GM03348 (cell line): ENCODE measurements at regions not wholly inside any gene's neighbourhood (a gene's known extent, or its start where the extent isn't known, plus 50 kb on each side); places are given as distances from the start of the nearest gene placed in this dataset.
A peak's percentile ranks its signal among the peaks of the same experiment; 100 is the strongest.

Source experiments
- DNase-seq: peaks from one replicate; pipeline ENCODE4 v3.0.0; 2012; ENCODE audit warnings: low spot score

DNA sequence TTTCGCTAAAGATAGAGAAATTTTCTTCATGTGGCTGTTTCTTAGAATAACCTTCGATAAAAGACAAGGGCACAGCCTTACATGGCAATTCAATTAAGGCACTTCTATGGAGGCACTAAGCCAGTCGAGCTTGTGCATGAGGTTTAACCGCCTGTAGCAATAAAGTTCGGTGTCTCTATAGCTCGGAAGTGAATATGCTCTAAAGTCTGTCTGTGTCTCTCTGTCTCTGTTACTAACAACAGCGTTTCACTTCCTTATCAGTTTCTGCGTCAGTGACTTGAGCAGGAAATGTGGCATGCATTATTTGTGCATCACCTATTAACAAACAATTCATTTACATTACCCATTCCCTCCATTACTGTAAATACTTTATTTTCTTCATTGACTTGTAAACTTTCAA lies 365.1 kb upstream of the NETO1 start:
- no peak for DNase-seq

DNA sequence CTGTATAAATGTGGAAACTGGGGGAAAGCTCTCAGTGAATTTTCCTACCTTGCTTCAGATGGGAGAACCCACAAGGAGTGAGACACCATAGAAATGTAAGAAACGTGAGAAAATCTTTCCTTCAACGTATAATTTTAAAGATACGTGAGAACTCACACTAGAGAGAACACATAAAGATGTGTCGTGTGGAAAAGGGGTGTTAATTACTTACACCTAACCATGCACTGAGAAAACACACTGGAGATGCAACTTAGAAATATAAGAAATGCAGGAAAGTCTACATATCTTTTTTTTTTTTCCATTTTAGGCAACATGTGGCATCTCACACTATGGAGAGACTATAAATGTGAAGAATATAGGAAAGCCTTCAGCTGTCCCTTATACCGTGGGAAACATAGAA lies 352.9 kb upstream of the NETO1 start:
- no peak for DNase-seq

DNA sequence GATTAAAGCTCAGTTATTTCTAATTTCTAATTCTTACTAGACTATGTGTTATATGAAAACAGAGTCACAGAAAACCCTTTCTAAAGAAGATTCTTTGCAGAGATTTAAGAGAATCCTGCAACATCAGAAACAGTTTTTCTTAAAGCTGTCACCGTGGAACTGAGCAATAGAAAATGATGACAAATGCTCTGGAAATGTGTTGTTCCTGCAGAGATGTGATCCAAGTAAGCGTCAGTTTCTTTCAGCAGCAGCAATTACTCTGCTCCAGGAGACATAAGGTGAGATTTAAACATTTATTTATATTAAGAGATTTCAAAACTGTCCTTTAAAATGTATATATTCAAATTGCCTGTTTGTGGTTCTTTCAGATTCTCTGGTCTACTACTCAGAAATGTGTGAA lies 350.5 kb upstream of the NETO1 start:
- no peak for DNase-seq

DNA sequence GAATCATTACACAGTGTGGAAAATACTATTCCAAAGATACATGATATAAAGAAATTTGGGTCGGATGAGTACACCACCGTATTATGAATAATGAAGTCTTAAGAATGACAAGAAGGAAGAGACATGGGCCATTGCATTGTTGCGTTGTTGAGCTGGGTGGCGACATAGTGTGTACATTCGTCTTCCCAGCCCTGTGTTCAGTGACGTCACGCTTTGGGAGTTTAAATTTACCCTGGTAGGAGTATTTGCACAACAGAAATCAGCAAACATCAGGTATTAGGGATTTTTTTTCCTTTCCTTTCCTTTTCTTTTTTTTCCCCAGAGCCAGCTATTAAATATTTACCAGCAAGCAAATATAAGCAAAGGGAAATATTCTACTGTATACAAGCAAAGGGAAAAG lies 347.2 kb upstream of the NETO1 start:
- no peak for DNase-seq

DNA sequence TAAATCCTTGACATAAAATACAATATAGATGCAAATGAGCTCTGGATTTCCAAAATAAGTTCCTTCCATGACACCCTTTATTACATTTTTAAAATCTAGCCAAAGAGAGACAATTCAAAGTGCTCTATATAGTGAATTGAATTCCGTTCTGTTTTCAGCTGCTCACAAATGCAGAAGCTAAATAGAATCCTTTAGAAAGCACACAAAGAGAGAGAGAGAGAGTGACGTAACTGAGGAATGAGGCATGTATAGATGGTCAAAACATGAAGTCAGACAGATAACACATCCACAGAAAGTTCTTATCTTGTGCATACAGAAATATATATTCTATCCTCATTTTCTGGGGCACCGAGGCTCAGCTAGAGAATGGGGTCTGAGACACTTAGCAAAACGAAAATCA lies 344.7 kb upstream of the NETO1 start:
- no peak for DNase-seq

DNA sequence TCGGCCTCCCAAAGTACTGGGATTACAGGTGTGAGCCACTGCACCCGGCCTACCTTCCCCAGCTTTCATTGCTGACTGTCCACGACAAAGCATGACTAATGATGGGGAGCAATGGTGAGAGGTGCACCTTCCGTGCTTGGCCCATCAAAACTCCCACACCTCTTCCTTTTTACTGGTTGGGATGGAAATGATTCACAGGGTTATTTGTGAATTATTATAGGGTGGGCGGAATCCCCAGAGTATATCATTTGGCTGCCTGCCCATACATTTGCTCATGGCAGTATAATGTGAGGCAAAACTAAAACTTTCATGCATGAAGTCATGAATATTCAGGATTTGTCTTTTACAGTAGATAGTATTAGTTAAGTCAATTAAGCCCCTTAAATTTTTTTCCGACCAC lies 334.2 kb upstream of the NETO1 start:
- no peak for DNase-seq

DNA sequence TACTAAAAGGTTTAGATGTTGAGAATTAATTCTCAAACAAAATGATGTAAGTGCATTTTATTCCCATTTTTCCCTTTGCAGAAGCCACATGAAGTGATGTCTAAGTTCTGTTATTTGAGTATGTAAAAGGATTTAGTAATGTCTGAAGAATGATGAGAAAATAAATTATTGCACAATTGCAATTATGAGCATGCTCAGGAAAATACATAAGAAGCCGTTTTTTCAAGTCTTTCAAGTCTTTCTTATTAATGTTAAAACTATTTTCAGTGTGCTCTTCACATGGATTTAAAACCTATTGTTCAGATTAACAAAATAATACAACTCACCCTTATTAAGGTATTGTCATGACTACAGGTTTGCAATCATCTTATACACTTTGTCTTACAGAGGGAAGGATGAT lies 331.4 kb upstream of the NETO1 start:
- DNase-seq: peak; percentile 5

DNA sequence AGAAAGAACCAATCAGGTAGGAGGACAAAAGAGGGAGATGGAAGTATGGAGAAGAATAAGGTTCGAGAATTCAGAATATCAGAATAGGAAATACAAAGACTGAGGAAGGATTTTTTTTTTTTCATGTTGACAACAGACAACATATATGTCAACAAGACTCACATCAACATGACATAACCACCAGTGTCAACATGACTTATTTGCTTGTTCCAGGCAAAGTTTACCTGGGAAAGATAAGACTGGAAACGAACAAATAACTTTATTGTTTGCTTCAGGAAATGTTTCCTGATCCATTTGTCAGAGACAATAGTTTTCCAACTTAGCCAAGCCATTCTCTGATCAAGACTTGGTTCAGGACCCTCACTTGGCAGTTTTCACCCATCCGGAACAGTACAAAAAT lies 321.9 kb upstream of the NETO1 start:
- no peak for DNase-seq

DNA sequence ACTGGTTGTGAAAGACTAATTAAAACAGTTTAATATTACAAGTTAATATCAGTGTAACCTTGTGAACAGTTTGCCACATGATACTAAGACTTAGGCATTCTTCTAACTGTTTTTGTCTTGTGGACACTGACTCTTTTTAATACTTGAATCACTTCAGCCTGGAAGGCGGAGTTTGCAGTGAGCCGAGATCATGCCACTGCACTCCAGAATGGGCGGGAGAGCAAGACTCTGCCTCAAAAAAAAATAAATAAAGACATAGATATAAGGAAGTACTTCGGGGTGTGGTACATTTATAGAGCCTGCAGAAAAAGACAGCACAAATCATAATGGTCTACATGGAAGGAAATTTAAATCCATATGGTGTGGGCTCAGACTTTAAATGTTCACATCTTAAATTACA lies 300.4 kb upstream of the NETO1 start:
- DNase-seq: no peak

DNA sequence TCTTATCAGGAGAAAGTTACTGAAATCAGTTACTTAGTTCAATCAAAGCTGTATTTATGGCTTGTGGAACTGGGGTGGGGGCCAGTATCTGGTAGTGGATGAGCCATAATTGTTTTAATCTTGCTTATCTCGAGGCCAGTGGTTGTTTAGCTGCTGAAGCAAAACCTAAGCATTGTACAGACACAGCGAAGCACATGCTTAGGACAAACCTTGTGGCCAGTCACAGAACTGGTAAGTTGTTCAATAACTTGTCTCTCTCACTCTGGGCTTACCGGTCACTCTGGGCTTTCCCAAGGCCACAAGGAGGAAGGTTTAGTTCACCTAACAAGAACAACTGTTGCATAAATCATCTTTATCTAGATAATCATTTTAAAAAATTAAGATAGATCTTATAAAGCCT lies 296.6 kb upstream of the NETO1 start:
- DNase-seq: no peak

DNA sequence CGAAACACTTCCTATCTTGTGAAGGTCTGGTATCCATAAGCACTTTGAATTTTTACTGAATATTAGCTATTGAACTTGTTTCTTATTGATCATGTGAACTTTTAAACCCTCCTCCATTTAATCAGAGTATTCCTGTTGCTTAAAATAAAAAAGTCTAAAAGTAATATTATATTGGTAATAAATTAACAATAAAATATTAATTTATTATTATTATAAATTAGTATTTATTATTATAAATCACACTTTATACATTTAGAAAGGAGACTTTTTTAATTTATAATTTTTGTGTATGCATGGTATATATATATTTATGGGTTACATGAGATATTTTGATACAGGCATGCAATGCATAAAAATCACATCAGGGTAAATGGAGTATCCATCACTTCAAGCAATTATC lies 295.4 kb upstream of the NETO1 start:
- DNase-seq: no peak

DNA sequence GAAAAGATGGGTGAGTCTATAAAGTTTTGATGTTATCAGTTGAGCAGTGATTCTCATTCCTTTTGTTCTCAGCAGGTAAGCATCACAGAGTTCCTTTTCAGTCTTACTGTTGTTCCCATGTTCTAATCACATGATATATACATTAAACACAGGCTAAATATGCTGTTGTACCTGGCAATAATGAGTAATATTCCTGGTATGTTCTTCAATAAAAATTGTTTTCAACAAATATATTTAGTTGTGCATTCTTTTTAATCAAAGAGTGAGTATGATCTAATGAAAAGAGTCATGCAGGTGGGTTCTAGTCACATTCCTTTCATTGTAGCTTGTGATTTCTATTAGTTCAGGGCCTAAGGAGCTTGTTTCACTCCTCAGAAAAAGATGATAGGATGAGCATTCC lies 288.3 kb upstream of the NETO1 start:
- no peak for DNase-seq

DNA sequence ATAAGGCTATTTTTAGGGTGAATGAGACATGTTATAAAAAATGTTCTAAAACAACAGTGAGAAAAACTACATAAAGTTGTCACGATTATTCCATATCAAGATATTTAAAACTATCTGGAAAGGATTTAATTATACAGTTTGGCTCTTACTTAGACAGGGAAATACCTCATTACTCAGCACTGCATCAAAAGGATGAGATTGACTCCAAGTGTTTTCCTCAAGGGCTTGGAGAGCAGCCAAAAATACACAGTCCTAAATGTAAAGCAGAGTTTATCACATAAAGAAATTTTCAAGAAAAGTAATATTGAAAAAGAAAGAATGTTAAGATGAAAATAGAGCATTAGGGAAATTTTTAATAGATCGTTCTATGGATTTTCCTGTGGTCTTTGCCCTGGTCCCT lies 285.5 kb upstream of the NETO1 start:
- no peak for DNase-seq

DNA sequence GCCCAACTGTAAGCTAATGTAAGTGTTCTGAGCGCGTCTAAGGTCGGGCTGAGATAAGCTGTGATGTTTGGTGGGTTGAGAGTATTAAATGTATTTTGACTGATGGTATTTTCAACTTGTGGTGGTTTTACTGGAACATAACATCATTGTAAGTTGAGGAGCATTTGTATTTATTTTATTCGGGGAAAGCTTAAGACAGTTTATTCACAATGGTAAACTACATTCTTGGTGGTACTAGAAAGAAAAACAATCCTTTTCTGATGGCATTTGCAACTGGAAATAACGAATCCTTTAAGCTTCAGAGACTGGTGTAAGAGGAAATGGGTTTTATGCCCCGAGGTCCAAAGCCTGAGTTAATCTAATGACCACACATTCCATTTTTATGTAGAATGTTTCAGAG lies 283.3 kb upstream of the NETO1 start:
- no peak for DNase-seq

DNA sequence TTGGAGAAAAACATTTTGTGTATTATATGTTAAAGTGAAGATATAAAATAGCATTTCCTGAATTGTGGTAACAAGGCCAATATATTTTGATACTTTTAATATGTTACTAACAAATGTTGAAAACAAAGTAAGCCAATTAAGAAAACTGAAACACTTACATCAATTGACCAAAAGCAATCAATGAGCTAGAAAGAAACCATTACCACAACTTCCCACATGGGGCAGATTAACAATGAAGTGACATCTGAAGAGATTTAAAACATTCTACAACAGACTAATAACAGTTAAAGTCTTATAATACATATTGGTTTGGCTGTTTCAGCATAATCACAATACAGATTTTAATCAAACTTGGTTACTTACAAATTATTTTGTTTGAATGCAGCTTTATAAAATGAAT lies 282.4 kb upstream of the NETO1 start:
- DNase-seq: no peak

DNA sequence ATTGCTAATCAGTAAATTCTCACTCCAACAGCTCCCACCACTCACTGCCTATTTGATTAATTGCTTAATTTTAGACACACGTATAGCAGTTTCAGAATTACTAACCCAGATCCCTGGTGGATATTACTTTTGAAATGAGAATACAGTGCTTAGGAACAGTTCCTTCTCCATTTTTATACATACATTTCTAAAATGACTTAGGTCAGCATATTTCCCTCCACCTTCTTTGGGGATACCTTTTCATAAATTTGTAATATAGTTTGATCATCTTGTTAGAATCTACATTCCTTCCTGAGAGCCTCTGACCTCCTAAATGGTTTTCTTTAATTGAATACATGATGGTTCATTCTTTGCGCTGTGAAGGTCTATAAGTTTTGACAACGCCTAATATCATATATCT lies 279.8 kb upstream of the NETO1 start:
- no peak for DNase-seq

DNA sequence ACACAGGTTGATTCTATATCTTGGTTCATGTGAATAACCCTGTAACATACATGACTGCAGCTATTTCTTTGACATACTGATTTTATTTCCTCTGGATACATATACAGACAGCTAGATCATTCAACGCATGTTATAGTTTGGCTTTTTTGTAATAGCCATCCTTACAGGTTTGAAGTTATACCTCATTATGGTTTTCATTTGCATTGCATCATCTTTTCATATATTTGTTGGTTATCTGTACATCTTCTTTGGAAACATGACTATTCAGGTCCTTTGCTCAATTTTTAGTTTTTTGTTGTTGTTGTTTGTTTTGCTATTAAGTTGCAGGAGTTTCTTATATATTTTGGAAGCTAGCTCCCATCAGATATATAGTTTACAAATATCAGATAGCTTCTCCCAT lies 276.2 kb upstream of the NETO1 start:
- DNase-seq: no peak

DNA sequence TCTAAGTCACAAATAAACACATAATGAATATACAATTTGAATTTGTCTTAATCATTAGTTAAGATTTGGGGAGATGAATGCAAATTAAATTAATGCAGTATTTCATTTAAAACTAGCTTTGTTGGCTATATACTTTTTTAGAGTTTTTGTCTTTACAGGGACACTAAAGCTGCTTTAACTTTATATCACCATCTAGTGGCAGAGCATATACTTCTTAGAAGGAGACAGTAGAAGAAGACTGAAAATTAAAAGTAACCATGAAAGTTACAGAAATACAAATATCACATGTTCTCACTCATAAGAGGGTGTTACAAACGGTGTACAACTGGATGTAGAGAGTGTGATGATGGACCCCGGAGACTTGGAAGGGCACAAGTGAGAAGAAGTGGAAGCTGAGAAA lies 268.3 kb upstream of the NETO1 start:
- DNase-seq: peak; percentile 6

DNA sequence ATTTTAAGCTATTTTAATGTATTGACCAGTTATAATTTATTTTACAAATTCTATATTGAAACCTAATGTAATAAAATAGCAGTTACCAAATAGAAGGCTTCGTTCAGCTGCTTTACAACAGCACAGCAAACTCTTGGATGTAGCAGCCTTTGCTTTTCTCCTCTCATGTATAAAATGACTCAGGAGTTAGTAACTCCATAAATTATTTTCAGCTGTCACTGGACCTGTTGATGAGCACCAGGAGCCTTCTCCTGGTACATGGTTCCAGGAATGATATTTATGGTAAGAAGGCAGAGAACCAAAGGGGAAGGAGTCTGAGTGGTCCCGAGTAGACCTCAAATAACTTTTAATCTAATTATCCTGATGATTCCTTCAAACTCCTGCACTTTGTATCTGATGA lies 256.4 kb upstream of the NETO1 start:
- no peak for DNase-seq

DNA sequence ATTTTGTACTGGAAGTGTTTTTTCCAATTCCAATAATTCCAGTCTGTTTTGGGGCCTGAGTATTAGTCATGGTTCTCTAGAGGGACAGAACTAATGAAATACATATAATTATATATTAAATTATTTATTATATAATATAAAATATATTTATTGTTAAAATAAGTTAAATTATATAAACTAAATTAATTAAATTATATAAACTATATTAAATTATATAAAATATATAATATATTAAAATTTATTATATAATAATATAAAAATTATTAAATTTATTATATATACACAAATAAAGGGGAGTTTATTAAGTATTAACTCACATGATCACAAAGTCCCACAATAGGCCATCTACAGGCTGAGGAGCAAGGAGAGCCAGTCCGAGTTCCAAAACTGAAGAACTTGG lies 253.4 kb upstream of the NETO1 start:
- no peak for DNase-seq

DNA sequence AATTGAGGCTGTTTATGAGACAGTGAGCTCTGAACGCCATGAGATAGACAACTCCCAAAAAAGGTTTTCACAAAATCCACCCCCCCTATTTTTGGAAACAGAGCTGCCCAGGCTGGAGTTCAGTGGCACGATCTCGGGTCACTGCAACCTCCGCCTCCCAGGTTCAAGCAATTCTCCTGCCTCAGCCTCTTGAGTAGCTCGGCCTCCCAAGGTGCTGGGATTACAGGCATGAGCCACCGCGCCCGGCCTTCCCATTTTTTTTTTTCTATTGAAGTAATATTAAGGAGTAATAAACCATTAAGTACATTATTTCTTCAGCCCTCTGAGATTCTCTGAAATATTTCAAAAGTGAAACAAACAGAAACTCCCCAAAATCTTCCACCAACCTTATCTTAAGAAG lies 252.8 kb upstream of the NETO1 start:
- no peak for DNase-seq

DNA sequence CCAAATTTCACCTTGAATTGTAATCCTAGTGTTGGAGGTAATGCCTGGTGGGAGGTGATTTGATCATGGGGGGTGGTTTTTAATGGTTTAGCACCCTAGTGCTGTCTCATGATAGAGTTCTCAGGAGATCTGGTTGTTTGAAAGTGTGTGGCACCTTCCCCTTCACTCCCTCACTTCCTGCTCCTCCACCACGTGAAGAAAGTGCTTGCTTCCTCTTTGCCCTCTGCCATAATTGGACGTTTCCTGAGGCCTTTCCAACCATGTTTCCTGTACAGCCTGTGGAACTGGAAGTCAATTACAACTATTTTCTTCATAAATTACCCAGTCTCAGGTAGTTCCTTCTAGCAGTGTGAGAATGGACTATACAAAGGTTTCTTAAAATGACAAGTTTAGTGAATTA lies 251.8 kb upstream of the NETO1 start:
- no peak for DNase-seq

DNA sequence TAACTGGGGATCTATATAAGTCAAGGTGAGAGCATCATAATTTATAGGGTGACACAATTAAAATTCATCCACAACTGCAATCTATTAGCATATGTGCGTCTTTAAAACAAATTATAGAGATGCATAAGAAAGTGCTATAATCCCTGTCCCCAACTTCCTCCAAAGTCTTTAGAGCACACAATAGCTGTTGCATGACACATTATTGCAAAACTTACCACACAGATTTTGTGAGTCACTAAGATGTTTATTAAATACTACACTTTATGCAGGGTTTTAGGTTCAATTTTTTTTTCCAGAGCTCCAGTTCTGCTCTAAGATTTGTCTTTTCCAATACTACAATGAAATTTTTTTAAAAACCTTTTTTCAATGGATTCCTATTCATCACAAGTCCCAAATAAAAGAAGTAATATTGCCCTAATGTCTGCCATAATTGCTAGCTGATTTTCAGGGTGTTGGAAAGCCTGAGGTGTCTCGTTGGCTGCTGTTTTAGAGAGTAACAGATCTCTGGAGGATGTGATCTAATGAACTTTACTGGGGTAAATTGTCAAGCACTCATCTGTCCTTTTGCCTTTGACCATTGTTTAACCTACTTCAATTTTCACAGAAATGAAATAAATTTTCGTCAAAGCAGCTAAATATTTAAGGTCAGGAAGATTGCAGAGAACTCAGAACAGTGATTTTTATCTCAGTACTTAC lies 250.5 kb upstream of the NETO1 start:
- peak; percentile 24 for DNase-seq

DNA sequence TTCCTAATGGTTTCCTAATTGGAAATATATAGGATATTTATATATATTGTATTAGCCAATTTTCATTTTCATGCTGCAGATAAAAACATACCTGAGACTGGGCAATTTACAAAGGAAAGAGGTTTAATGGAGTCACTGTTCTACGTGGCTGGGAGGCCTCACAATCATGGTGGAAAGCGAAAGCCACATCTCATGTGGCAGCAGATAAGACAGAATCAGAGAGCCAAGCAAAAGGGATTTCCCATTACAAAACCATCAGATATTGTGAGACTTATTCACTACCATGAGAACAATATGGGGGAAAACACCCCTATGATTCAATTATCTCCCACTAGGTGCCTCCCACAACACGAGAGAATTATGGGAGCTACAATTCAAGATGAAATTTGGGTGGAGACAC lies 242.5 kb upstream of the NETO1 start:
- DNase-seq: no peak

DNA sequence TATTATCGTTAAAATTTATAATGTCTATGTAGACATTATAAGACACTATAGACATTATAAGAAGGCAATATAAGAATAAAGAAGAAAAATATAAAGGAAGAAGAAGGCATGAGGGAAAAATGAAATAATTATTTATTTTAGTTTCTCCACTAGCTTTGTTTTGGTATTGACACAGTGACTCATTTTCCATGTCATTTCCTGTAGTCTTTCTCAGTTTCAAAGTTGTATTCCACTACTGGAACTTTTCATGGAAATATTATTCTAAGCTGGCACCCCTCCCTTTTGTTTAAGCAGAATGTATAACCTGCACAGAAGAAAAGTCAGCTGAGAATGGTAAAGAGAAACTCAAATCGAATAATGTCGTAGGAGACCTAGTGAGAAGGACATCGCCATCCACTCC lies 234.2 kb upstream of the NETO1 start:
- no peak for DNase-seq
